ENCODE measurements at regions not wholly inside any gene's neighbourhood (a gene's known extent, or its start where the extent isn't known, plus 50 kb on each side); places are given as distances from the start of the nearest gene placed in this dataset.

DNA sequence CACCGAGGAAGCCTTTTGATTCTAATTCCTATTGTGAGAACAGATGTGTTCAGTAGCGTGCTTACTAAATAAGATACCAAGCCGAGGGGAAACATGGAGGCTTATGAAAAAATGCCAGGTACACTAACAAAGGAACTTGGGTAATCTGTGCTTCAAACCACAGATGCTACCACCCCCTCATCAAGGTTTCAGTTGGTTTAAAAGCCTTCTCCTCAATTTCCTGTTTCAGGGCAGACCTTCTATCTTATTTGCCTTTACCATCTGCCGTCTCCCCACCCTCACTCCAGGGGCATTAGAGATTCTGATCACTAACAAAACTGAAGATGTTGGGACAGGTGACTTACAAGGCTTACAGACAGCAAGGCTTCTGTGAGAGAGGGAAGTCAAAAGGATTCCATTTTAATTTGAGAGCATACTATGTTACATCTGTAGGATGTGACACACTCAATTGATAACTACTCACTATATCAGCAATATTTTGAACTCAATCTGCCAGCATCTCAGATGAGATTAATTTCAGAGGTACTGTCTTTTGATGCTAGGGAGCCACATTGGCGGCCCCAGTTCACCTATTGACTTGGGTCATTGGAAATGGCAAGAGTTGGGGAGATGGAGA, 60.6 kb upstream of the PLCL2 start:
- TF ChIP-seq TAF1 (IDR thresholded peaks at IDR 0.05; ENCODE audit: low read depth): no peak
- TF ChIP-seq POLR2AphosphoS5 (IDR thresholded peaks at IDR 0.05): no peak
